NCI-H345 treated with DMSO at 0.1 percent for 48 hours (cell line): ENCODE measurements at regions not wholly inside any gene's neighbourhood (a gene's known extent, or its start where the extent isn't known, plus 50 kb on each side); places are given as distances from the start of the nearest gene placed in this dataset.

ENCODE experiments used
- DNase-seq: peaks from one replicate; lab custom pipeline; 2025; ENCODE audit not compliant: unreplicated experiment; lab: John Stamatoyannopoulos, UW

GRCh38 chr18:57243624-57244179 lies 96.8 kb downstream of the BOD1L2 start:
- no peak for DNase-seq

- DNase-seq: no peak
Observed at GRCh38 chr18:57249179-57249578, 102.3 kb downstream of the BOD1L2 start.

GRCh38 chr18:57249883-57250282 lies 102.5 kb upstream of the ST8SIA3 start:
- no peak for DNase-seq

- no peak for DNase-seq
Observed at GRCh38 chr18:57251747-57252146, 100.6 kb upstream of the ST8SIA3 start.

GRCh38 chr18:57253903-57254302 lies 98.5 kb upstream of the ST8SIA3 start:
- no peak for DNase-seq

GRCh38 chr18:57258131-57258777 lies 94.1 kb upstream of the ST8SIA3 start:
- DNase-seq: no peak

GRCh38 chr18:57267368-57267925 lies 84.9 kb upstream of the ST8SIA3 start:
- no peak for DNase-seq

- no peak for DNase-seq
Observed at GRCh38 chr18:57269756-57270155, 82.6 kb upstream of the ST8SIA3 start.

- no peak for DNase-seq
Observed at GRCh38 chr18:57270156-57270555, 82.2 kb upstream of the ST8SIA3 start.

GRCh38 chr18:57273194-57273593 lies 79.2 kb upstream of the ST8SIA3 start:
- no peak for DNase-seq

- peak; percentile 67 for DNase-seq
Observed at GRCh38 chr18:57275111-57275510, 77.2 kb upstream of the ST8SIA3 start.

- DNase-seq: peak; percentile 8
Observed at GRCh38 chr18:57276829-57277228, 75.5 kb upstream of the ST8SIA3 start.

GRCh38 chr18:57278933-57279332 lies 73.4 kb upstream of the ST8SIA3 start:
- no peak for DNase-seq

GRCh38 chr18:57281519-57281918 lies 70.8 kb upstream of the ST8SIA3 start:
- no peak for DNase-seq

GRCh38 chr18:57286949-57287348 lies 65.4 kb upstream of the ST8SIA3 start:
- no peak for DNase-seq

- DNase-seq: no peak
Observed at GRCh38 chr18:57287766-57288165, 64.6 kb upstream of the ST8SIA3 start.

- no peak for DNase-seq
Observed at GRCh38 chr18:57294547-57294946, 57.8 kb upstream of the ST8SIA3 start.

GRCh38 chr18:57296336-57296735 lies 56.0 kb upstream of the ST8SIA3 start:
- no peak for DNase-seq

GRCh38 chr18:57297306-57297705 lies 55.1 kb upstream of the ST8SIA3 start:
- DNase-seq: no peak

- no peak for DNase-seq
Observed at GRCh38 chr18:57299931-57300330, 52.4 kb upstream of the ST8SIA3 start.

GRCh38 chr18:57301573-57302559 lies 50.5 kb upstream of the ST8SIA3 start:
- no peak for DNase-seq
